CD4-positive, alpha-beta T cell treated with Interleukin-6 for 4 hours (primary cell): ENCODE measurements at regions not wholly inside any gene's neighbourhood (a gene's known extent, or its start where the extent isn't known, plus 50 kb on each side); places are given as distances from the start of the nearest gene placed in this dataset.
"Not testable (repeated sequence)": the region's sequence is repeated elsewhere in the genome, so short reads cannot be mapped to it uniquely, and the experiment has no call there.

Source experiments
- DNase-seq: peaks from one replicate; pipeline ENCODE4 v3.0.0-alpha.2; 2020; ENCODE audit warnings: mixed read lengths

GRCh38 chrX:39418731-39419638 is 617.7 kb downstream of the MID1IP1 start:
- no peak for DNase-seq

DNA sequence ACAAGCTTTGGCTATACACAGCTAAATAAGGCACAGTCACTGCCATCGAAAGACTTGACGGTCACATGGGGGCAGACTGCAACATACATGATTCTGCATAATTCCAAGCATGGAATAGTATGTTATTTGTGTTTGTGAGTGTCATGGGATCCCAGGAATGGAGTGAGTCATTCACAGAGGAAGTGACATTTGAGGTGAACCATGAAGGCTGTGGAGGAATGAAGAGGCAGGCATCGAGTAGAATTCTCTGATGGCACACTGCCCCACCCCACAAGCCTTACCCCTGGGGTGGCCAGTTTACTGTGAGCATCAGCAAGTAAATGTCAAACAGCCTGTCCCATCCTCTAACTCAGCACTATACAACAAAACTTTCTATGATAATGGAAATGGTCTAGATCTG is 619.7 kb downstream of the MID1IP1 start:
- no peak for DNase-seq

DNA sequence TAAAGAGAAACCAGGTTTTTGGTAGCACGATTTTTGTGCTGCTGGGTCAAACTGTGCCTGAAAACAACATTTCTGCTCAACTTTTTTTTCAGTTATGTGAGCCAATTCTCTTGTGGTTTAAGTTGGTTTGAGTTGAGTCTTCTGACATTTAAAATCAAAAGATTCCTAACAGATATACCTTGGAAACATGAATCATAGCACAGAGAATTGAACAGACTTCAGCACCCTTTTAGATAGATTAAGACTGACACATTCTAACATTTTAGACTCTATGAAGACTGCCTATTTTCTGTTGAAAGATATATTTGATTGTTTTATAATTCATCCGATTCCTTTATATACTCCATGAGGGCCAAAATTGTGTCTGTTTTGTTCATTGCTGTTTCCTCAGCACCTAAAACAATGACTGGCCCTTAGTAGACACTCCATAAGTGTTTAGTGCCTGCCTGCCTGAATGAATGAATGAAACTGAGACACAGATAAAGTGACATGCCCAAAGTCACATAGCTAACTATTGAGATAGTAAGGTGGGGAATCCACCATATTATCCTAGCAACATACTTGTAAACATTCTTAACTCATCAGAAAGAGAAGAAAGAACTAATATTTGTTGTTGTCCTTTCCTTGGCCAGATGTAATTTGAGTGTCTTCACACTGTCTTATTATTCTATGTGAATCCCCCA is 624.0 kb downstream of the MID1IP1 start:
- no peak for DNase-seq

DNA sequence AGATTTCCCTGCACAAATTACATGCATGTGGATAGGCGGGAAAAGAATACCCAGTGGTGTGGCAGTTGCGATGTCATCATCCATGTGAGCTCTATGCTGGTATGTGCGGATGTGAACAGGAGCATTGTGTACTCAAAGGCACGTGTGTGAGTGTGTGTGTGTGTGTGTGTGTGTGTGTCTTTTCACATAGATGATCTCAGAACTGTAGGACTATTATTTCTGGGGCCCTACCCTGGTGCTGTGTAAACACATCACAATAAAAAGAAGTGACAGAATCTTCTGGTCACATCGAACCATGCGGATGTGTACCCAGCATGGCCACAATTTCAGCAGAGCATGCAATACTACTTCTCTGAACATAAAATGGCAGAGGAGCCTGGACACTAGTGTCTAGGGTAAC is 624.8 kb downstream of the MID1IP1 start:
- DNase-seq = no peak

DNA sequence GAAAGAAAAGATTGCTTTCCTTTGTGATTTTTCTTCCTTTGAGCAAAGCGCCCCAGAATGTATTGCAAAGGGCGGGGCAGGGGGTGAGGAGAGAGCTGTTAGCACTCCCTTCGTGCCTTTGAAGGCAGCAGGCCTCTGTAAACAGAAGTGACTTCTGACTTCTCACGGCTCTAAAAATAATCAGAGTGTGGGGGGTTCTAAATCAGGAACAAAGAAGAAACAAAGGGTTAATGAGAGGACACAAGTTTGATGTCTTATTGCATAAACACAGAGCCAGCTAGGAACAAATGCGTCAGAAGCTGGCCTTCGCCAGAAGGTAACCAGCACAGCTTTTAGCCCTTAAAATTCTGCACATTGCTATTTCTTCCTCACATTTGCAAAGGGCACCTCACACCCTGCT is 626.2 kb downstream of the MID1IP1 start:
- peak; percentile 60 for DNase-seq

- peak; percentile 35 for DNase-seq
Observed at GRCh38 chrX:39427906-39428305, 626.6 kb downstream of the MID1IP1 start.

DNA sequence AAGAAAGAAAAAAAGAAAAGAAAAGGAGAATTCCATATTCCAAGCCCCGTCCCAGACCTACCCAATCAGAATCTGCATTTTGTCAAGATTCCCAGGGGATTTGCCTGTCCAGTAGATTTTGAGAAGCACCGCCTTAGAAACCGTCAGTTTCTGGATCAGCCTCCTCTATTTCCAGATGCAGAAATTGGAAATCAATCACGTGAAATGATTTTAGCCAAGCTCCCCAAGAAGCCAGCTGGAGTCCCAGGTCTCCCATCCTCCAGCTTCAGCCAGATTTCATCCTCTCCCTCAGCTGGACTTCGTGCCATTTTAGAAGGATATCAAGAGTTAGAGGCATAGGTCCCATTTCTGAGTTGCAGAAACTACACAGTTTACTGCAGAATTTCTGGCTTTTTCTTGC is 629.3 kb downstream of the MID1IP1 start:
- DNase-seq = no peak

DNA sequence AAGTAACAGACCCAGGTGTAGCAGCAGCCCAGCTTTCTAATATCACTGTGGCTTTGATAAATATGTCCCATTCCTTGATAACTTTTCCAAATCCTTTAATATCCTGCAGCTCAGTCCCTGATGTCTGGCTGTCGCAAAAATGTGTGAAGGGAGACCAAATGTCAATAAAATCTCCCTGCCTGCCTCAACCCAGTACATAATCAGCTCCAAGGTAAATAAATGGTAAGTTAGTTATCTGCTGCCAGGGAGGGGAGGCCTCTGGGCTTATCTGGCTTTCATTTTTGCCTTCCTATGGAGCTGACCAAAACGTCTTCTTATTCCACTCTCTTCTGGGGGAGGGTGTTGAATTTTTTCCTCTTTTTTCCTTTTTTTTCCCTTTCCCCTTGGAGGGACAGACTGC is 630.6 kb downstream of the MID1IP1 start:
- DNase-seq = no peak

- DNase-seq = not testable (repeated sequence)
Observed at GRCh38 chrX:39434671-39435070, 633.4 kb downstream of the MID1IP1 start.

DNA sequence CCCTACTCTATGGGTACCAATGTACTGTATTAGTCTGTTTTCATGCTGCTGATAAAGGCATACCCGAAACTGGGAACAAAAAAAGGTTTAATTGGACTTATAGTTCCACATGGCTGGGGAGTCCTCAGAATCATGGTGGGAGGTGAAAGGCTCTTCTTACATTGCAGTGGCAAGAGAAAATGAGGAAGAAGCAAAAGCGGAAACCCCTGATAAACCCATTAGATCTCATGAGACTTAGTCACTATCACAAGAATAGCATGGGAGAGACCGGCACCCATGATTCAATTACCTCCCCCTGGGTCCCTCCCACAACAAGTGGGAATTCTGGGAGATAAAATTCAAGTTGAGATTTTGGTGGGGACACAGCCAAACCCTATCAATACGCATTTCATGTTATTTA is 635.3 kb downstream of the MID1IP1 start:
- DNase-seq = not testable (repeated sequence)

DNA sequence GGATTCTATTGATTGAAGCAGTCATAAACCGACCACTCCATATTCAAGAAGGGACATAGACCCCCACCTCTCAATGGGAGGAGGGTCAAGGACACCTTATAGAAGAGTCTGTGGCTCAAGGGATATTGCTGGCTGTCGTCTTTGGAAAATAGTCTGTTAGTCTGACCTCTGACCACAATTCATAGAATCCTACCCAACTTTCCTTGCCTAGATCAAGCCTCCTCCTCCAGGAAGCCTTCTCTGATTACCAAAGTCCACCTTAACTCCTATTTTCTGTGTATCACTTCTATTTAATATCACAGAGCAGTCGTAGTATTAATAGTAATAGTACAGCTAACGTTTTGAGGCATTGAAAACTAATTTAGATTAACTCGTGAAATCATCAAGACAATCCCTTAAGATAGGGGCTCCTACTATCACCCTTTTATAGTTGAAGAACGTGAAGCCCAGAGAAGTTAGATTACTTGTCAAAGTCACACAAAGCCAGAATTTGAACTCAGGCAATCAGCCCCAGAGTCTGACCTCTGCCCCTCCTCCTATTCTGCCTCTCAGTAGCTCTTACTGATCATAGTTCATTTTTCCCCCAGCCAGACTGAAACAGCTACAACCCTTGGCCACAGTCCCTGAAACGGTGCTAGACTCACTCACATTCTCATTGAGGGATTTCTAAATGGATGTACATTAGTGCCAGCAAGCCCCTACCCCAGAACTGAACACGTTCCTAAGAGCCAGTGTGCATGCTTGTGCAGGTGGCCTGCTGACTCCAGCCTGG is 636.6 kb downstream of the MID1IP1 start:
- no peak for DNase-seq

DNA sequence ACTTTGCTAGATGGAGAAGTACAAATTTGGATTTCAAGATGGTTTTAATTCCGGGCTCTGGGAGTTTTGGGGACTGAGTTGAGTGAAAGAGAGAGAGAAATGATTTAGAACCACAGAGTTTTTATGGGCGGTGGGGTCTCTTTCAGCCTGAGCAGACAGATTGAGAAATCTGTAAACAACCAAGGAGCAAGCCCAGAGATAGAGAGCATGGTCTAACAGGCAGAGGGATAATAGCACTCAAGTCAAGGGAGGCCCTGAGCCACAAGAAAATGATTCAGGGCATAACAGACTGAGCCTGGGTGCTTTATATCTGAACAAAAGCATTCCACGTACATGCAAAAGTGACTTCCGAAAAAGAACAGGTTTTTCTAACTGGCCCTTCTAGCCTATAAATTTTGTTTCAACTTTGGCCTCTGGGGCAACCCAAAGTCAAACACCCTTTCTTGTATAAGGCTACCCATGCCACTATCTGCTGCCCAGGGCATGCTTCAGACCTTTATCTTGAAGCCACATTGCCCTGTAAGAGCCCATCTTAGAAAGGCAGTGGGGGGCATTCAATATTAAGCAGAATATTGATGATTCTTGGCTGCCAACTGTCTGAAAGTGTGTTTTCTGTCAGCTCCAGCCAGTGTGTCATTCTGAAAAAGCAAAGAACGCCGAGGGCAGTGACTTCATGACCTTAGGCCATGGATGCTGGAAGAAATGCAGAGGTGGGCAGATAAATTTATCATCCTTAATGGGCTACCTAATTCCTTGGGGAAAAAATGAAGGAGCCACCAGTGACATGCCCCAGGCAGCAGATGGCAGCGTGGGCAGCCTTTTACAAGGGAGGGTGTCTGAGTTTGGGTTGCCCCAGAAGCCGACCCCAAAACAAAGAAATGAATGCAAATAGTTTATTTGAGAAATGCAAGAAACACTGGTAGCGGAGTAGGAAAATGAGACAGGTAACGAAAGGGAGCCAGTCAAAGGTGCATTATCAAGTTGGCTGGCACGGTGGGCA is 637.6 kb downstream of the MID1IP1 start:
- DNase-seq = no peak

GRCh38 chrX:39439906-39440798 is 638.9 kb downstream of the MID1IP1 start:
- no peak for DNase-seq

- no peak for DNase-seq
Observed at GRCh38 chrX:39440799-39441284, 639.6 kb downstream of the MID1IP1 start.

GRCh38 chrX:39442332-39442731 is 641.1 kb downstream of the MID1IP1 start:
- DNase-seq = no peak

GRCh38 chrX:39443240-39443639 is 642.0 kb downstream of the MID1IP1 start:
- DNase-seq = no peak

DNA sequence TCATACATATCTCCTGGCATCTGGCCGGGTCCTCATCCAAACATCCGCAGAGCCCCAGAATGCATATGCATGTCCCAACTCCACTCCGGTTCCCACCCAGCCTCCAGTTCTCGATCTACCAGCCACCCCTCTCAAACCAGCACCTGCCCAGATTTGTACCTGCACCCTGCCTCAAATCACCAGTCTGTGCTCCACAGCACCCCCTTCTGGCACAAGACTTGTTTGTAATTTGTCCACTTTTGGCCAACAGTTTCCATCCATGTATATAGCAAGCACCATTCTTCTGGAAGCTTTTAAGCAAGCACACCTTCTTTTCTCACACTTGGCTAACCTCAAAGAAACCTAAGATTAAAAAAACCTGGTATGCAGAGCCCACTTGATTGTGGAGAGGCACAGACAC is 644.1 kb downstream of the MID1IP1 start:
- DNase-seq = peak; percentile 58

- DNase-seq = no peak
Observed at GRCh38 chrX:39449352-39449751, 648.1 kb downstream of the MID1IP1 start.

- peak; percentile 35 for DNase-seq
Observed at GRCh38 chrX:39450234-39450977, 647.4 kb downstream of the BCOR start.

DNA sequence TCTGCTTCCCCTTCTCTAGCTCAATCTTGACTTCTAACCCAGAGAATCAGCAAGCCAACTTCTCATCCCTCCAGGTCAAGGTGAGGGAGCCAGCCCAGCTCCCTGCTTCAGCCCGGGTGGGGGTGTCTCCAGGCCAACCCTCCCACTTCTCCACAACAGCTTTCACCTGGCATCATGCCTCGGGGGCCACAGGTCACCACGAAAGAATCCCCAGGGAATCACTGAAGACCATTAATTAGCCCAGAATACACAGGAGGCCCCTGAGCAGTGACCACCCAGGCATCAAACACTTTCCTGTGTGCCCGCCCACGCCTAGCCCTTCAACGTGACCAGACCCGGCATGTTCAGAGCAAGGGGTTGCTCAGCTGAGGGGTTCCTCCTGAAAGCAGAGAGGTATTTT is 646.7 kb downstream of the BCOR start:
- DNase-seq = no peak
